H1 (cell line): ENCODE measurements at regions not wholly inside any gene's neighbourhood (a gene's known extent, or its start where the extent isn't known, plus 50 kb on each side); places are given as distances from the start of the nearest gene placed in this dataset.

ENCODE experiments used
- CTCF ChIA-PET: fragments of 300-600 bp; sonication (Branson Sonifier 250); formaldehyde crosslinking; loops from one replicate; lab custom pipeline; 2021; ENCODE audit not compliant: partially characterized antibody; lab: Charles Lee
- POLR2A ChIA-PET: fragments of 300-600 bp; sonication (Branson Sonifier 250); formaldehyde crosslinking; loops from one replicate; lab custom pipeline; 2021; ENCODE audit warnings: inconsistent platforms; ENCODE audit not compliant: partially characterized antibody; lab: Charles Lee
- DNase-seq, 2 experiments: peaks; one replicate each; pipeline versions ENCODE4 v3.0.0 to v3.0.0-alpha.2; 2010 to 2022; ENCODE audit warnings: low spot score in 2 of 2, low read depth in 1 of 2, mixed read lengths in 1 of 2
- FAIRE-seq: peaks from 2 replicates; lab custom pipeline; 2011; peaks lifted over from hg19 to GRCh38; lab: Jason Lieb, UNC
- H2AFZ ChIP-seq: 2 replicates; pipeline ENCODE4 v1.8.1; 2012; ENCODE audit warnings: low read length, inconsistent platforms
- H2AK5ac ChIP-seq: 2 replicates; pipeline ENCODE4 v1.6.1; 2013; ENCODE audit warnings: low read depth, low read length
- H2BK120ac ChIP-seq: replicated peaks from 2 replicates; pipeline ENCODE3; 2013; ENCODE audit warnings: low read depth, low read length, inconsistent platforms
- H2BK12ac ChIP-seq: 2 replicates; pipeline ENCODE4 v1.6.1; 2013; ENCODE audit warnings: low read depth, low read length
- H2BK15ac ChIP-seq: 2 replicates; pipeline ENCODE4 v1.6.1; 2013; ENCODE audit warnings: low read length
- H2BK20ac ChIP-seq: 2 replicates; pipeline ENCODE4 v1.6.1; 2013; ENCODE audit warnings: low read length
- H2BK5ac ChIP-seq: 2 replicates; pipeline ENCODE4 v1.6.1; 2013; ENCODE audit warnings: low read depth, low read length
- H3K14ac ChIP-seq: 2 replicates; pipeline ENCODE4 v1.6.1; 2013; ENCODE audit warnings: inconsistent platforms; ENCODE audit not compliant: insufficient read length
- H3K18ac ChIP-seq: 2 replicates; pipeline ENCODE4 v1.6.1; 2013; ENCODE audit warnings: low read length; ENCODE audit errors: extremely low read depth
- H3K23ac ChIP-seq: 2 replicates; pipeline ENCODE4 v1.6.1; 2013; ENCODE audit warnings: inconsistent platforms; ENCODE audit not compliant: insufficient read length
- H3K23me2 ChIP-seq: 2 replicates; pipeline ENCODE4 v1.6.1; 2013; ENCODE audit warnings: low read depth, low read length
- H3K27ac ChIP-seq: 2 replicates; pipeline ENCODE4 v1.6.1; 2011; ENCODE audit warnings: low read depth, low read length, inconsistent platforms
- H3K27me3 ChIP-seq, 4 experiments: replicated peaks in 1 of 4; 1 replicate in 1 of 4; 2 replicates in 3 of 4; pipeline versions ENCODE4 v1.6.1 to v1.8.1; 2011 to 2013; ENCODE audit warnings: low read length in 3 of 4, mild to moderate bottlenecking in 3 of 4, inconsistent platforms in 2 of 4, mixed read lengths in 2 of 4, moderate library complexity in 1 of 4; ENCODE audit not compliant: control insufficient read depth in 3 of 4, insufficient read depth in 3 of 4; ENCODE audit errors: extremely low read depth in 1 of 4
- H3K36me3 ChIP-seq, 4 experiments: 2 replicates each; pipeline versions ENCODE4 v1.6.1 to v1.8.1; 2011 to 2013; ENCODE audit warnings: mild to moderate bottlenecking in 4 of 4, low read length in 3 of 4, moderate library complexity in 2 of 4, control low read depth in 1 of 4, inconsistent platforms in 1 of 4; ENCODE audit not compliant: insufficient read depth in 4 of 4, control insufficient read depth in 2 of 4
- H3K4ac ChIP-seq: replicated peaks from 2 replicates; pipeline ENCODE3; 2013; ENCODE audit warnings: low read length, low read depth, mixed read lengths, inconsistent platforms; ENCODE audit not compliant: insufficient read length
- H3K4me1 ChIP-seq, 4 experiments: replicated peaks in 1 of 4; 1 replicate in 1 of 4; 2 replicates in 3 of 4; pipeline versions ENCODE4 v1.6.1 to v1.8.1; 2011 to 2013; ENCODE audit warnings: low read length in 3 of 4, inconsistent platforms in 2 of 4, mixed read lengths in 1 of 4; ENCODE audit not compliant: insufficient read depth in 4 of 4, control insufficient read depth in 3 of 4
- H3K4me2 ChIP-seq, 2 experiments: 2 replicates each; pipeline versions ENCODE4 v1.6.1 to v1.8.1; 2011 to 2013; ENCODE audit warnings: low read depth in 2 of 2, low read length in 2 of 2, control low read depth in 1 of 2, inconsistent platforms in 1 of 2, mild to moderate bottlenecking in 1 of 2; ENCODE audit not compliant: insufficient read depth in 1 of 2
- H3K4me3 ChIP-seq, 4 experiments: fragments of 200-600, 300-600 bp in 1 of 4; sonication (generic), shearing (Covaris generic), sonication (Bioruptor Twin) in 1 of 4; 2 replicates each; pipeline versions ENCODE4 v1.5.1 to v1.8.1; 2011 to 2016; ENCODE audit warnings: low read length in 4 of 4, low read depth in 3 of 4, control low read depth in 2 of 4, inconsistent platforms in 2 of 4, mild to moderate bottlenecking in 2 of 4, mixed read lengths in 1 of 4, moderate library complexity in 1 of 4; ENCODE audit not compliant: insufficient read depth in 2 of 4; ENCODE audit errors: extremely low read depth in 1 of 4
- H3K56ac ChIP-seq: replicated peaks from 2 replicates; pipeline ENCODE3; 2013; ENCODE audit warnings: low read depth, mild to moderate bottlenecking, mixed read lengths, low read length, inconsistent platforms; ENCODE audit not compliant: insufficient read length
- H3K79me1 ChIP-seq: 2 replicates; pipeline ENCODE4 v1.6.1; 2013; ENCODE audit warnings: low read depth, low read length, control low read depth
- H3K79me2 ChIP-seq, 2 experiments: 2 replicates each; pipeline versions ENCODE4 v1.6.1 to v1.8.1; 2012 to 2013; ENCODE audit warnings: low read length in 2 of 2, mild to moderate bottlenecking in 2 of 2, inconsistent platforms in 1 of 2; ENCODE audit not compliant: insufficient read depth in 2 of 2, control insufficient read depth in 1 of 2
- H3K9ac ChIP-seq, 4 experiments: replicated peaks in 1 of 4; 1 replicate in 1 of 4; 2 replicates in 3 of 4; pipeline versions ENCODE4 v1.6.1 to v1.8.1; 2011 to 2013; ENCODE audit warnings: low read depth in 3 of 4, low read length in 3 of 4, control low read depth in 2 of 4, mild to moderate bottlenecking in 2 of 4, moderate library complexity in 2 of 4, inconsistent platforms in 1 of 4; ENCODE audit errors: extremely low read depth in 1 of 4
- H3K9me3 ChIP-seq, 2 experiments: 2 replicates each; pipeline versions ENCODE4 v1.6.1 to v1.8.1; 2012 to 2013; ENCODE audit warnings: mild to moderate bottlenecking in 2 of 2, moderate library complexity in 2 of 2, control low read depth in 1 of 2, inconsistent platforms in 1 of 2, low read depth in 1 of 2, low read length in 1 of 2, mixed read lengths in 1 of 2; ENCODE audit not compliant: insufficient read depth in 2 of 2
- H4K20me1 ChIP-seq, 2 experiments: replicated peaks in 1 of 2; 2 replicates each; pipeline versions ENCODE3 to v1.8.1; 2011 to 2013; ENCODE audit warnings: inconsistent platforms in 2 of 2, low read length in 2 of 2, mild to moderate bottlenecking in 1 of 2; ENCODE audit not compliant: insufficient read depth in 2 of 2, control insufficient read depth in 1 of 2
- H4K5ac ChIP-seq: 2 replicates; pipeline ENCODE4 v1.6.1; 2013; ENCODE audit warnings: low read length, low read depth, mixed read lengths, inconsistent platforms; ENCODE audit not compliant: insufficient read length
- H4K8ac ChIP-seq: 2 replicates; pipeline ENCODE4 v1.8.0; 2013; ENCODE audit warnings: mild to moderate bottlenecking, moderate library complexity, low read length, inconsistent platforms; ENCODE audit not compliant: insufficient read depth; ENCODE audit errors: extremely low read depth
- H4K91ac ChIP-seq: replicated peaks from 2 replicates; pipeline ENCODE3; 2013; ENCODE audit warnings: low read length, mixed read lengths, inconsistent platforms; ENCODE audit not compliant: insufficient read length
- CBX5 ChIP-seq: fragments of 300-800, 300-1000 bp; sonication (generic); IDR thresholded peaks from 2 replicates; pipeline ENCODE4 v1.7.1; 2016; ENCODE audit warnings: antibody characterized with exemption, low read length, low read depth
- CHD2 ChIP-seq: IDR thresholded peaks from 2 replicates; pipeline ENCODE4 v1.6.1; 2012; ENCODE audit warnings: low read length, improper control_type of control experiment
- GABPA ChIP-seq: IDR thresholded peaks from 2 replicates; pipeline ENCODE4 v1.6.1; 2011; ENCODE audit warnings: mild to moderate bottlenecking, low read length, moderate library complexity, borderline replicate concordance; ENCODE audit not compliant: insufficient read depth
- JUN ChIP-seq: IDR thresholded peaks from 2 replicates; pipeline ENCODE4 v1.6.1; 2011; ENCODE audit warnings: low read depth, mild to moderate bottlenecking, improper control_type of control experiment, low read length
- PHF8 ChIP-seq: fragments of 200-600 bp; sonication (generic); conservative IDR thresholded peaks from 2 replicates; pipeline ENCODE4 v1.7.1; 2012; ENCODE audit warnings: low read depth, mild to moderate bottlenecking, inconsistent platforms, low read length, moderate library complexity
- POU5F1 ChIP-seq: IDR thresholded peaks from 2 replicates; pipeline ENCODE4 v1.6.1; 2011; ENCODE audit warnings: low read depth, mild to moderate bottlenecking, low read length, moderate library complexity
- SIRT6 ChIP-seq: IDR thresholded peaks from one replicate; pipeline ENCODE4 v1.7.1; 2012; ENCODE audit warnings: low read length, inconsistent platforms
- SP1 ChIP-seq: IDR thresholded peaks from 2 replicates; pipeline ENCODE4 v1.6.1; 2011; ENCODE audit warnings: low read depth, low read length
- SP2 ChIP-seq: IDR thresholded peaks from 2 replicates; pipeline ENCODE4 v1.6.1; 2012; ENCODE audit warnings: mild to moderate bottlenecking, low read length, inconsistent platforms
- YY1 ChIP-seq: IDR thresholded peaks from 2 replicates; pipeline ENCODE4 v1.6.1; 2011; ENCODE audit warnings: low read depth, mild to moderate bottlenecking, low read length
- WGBS, 2 experiments: shearing (Covaris generic) in 1 of 2; methylation state at CpG; one replicate each; pipeline versions ENCODE4 v1.1.6 to v1.1.7; 2013 to 2015; ENCODE audit warnings: low lambda C conversion rate in 2 of 2, mixed read lengths in 2 of 2, inconsistent platforms in 1 of 2, low coverage in 1 of 2, missing lambda C conversion rate in 1 of 2; ENCODE audit not compliant: insufficient replicate concordance in 2 of 2, insufficient coverage in 1 of 2, insufficient read length in 1 of 2; ENCODE audit errors: extremely low coverage in 1 of 2, missing lambda C conversion rate in 1 of 2; 5-methylcytosine and 5-hydroxymethylcytosine counted together
- TF ChIP-seq, protein P1 (sequence below): IDR thresholded peaks from 2 replicates; pipeline ENCODE4 v1.6.1; 2011; ENCODE audit warnings: low read depth, mild to moderate bottlenecking, low read length; ENCODE audit not compliant: insufficient read depth
- TF ChIP-seq, protein P2 (sequence below): IDR thresholded peaks from 2 replicates; pipeline ENCODE4 v1.6.1; 2012; ENCODE audit warnings: inconsistent platforms
- TF ChIP-seq, protein P3 (sequence below): IDR thresholded peaks from 2 replicates; pipeline ENCODE4 v1.6.1; 2011; ENCODE audit warnings: low read length, improper control_type of control experiment

DNA sequence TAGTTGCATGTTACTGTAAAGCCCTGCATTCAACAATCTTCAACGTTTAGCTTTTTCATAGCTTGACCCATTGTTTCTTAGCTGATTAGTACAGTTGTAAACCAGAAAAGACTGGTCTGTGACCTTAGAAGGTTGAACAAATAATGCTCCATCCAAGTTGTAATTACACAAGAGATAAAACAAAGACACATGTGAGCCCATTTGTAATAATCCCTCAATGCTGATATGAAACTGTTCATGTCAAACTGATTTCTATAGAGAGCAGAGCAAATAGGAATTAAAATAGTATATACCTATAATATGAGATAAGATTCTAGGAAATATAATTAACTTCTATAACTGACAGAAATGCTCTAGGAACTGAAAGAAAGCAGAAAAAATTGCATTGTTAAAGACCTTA, 94.7 kb upstream of the SLC25A13 start:
- H4K20me1 ChIP-seq = no peaks in the 10 kb centered on the region
- no peak overlapping the region for H3K56ac ChIP-seq
- ChIA-PET CTCF (interaction anchor here (1.2 to 2.0 kb wide), 5 partner anchors 9 to 285 kb away, joined by 3 to 10 read pairs (median 8); no protein-coding TSS in a partner anchor), POLR2A (no interaction called here)
- H2BK15ac ChIP-seq = no peak overlapping the region
- WGBS, 2 experiments = 82% methylated on average over 1 of the region's 1 CpG; no CpG with 5 or more reads in 1 of the 2 experiments
- peaks cover 2 to 5% (median 3%) of the 10 kb centered on the region in 4 experiments; a peak in 5 of 7 replicates for H3K4me1 ChIP-seq
- H3K79me2 ChIP-seq = no peaks in the 10 kb centered on the region
- no peak overlapping the region for H3K23ac ChIP-seq
- no peak overlapping the region for H4K5ac ChIP-seq
- no peak overlapping the region for H4K91ac ChIP-seq
- no peak overlapping the region for H3K4me2 ChIP-seq
- no peaks in the 10 kb centered on the region; a peak in 1 of 7 replicates for H3K27me3 ChIP-seq
- DNase-seq = no peak
- H3K23me2 ChIP-seq = no peaks in the 10 kb centered on the region
- H2BK20ac ChIP-seq = no peak overlapping the region
- H2BK5ac ChIP-seq = no peak overlapping the region
- H2BK12ac ChIP-seq = no peak overlapping the region
- H3K9ac ChIP-seq = no peak overlapping the region
- no peak overlapping the region for H3K18ac ChIP-seq
- H3K9me3 ChIP-seq = no peaks in the 10 kb centered on the region
- FAIRE-seq = no peak
- H3K36me3 ChIP-seq = no peaks in the 10 kb centered on the region
- H3K4me3 ChIP-seq = no peak overlapping the region
- H3K27ac ChIP-seq = no peak overlapping the region
- no peak overlapping the region for H4K8ac ChIP-seq
- H2BK120ac ChIP-seq = no peak overlapping the region
- no peak overlapping the region for H3K14ac ChIP-seq
- H3K79me1 ChIP-seq = no peaks in the 10 kb centered on the region
- H2AK5ac ChIP-seq = no peak overlapping the region
- H3K4ac ChIP-seq = no peak overlapping the region
- no peak overlapping the region for H2AFZ ChIP-seq
- TF ChIP-seq GABPA = no peak
- TF ChIP-seq CBX5 = no peak
- TF ChIP-seq PHF8 = no peak
- no peak for TF ChIP-seq SP1
- no peak for TF ChIP-seq CHD2
- TF ChIP-seq JUN = no peak
- TF ChIP-seq, protein P1, sequence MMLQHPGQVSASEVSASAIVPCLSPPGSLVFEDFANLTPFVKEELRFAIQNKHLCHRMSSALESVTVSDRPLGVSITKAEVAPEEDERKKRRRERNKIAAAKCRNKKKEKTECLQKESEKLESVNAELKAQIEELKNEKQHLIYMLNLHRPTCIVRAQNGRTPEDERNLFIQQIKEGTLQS = no peak
- TF ChIP-seq SP2 = no peak
- TF ChIP-seq, protein P2, sequence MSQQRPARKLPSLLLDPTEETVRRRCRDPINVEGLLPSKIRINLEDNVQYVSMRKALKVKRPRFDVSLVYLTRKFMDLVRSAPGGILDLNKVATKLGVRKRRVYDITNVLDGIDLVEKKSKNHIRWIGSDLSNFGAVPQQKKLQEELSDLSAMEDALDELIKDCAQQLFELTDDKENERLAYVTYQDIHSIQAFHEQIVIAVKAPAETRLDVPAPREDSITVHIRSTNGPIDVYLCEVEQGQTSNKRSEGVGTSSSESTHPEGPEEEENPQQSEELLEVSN = no peak
- TF ChIP-seq, protein P3, sequence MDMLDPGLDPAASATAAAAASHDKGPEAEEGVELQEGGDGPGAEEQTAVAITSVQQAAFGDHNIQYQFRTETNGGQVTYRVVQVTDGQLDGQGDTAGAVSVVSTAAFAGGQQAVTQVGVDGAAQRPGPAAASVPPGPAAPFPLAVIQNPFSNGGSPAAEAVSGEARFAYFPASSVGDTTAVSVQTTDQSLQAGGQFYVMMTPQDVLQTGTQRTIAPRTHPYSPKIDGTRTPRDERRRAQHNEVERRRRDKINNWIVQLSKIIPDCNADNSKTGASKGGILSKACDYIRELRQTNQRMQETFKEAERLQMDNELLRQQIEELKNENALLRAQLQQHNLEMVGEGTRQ = no peak
- no peak for TF ChIP-seq YY1
- no peak for TF ChIP-seq POU5F1
- no peak for TF ChIP-seq SIRT6
